ENCODE measurements at regions not wholly inside any gene's neighbourhood (a gene's known extent, or its start where the extent isn't known, plus 50 kb on each side); places are given as distances from the start of the nearest gene placed in this dataset.

GRCh38 chr2:10221443-10221842 is 81.3 kb upstream of the HPCAL1 start:
- no peaks in the 10 kb centered on the region for H3K36me3 Mint-ChIP-seq (ENCODE audit: insufficient read depth)
- peaks cover 36% of the 10 kb centered on the region for H3K27me3 Mint-ChIP-seq
- no peak for TF ChIP-seq CTCF (IDR thresholded peaks at IDR 0.05; ENCODE audit: unreplicated experiment)
- H3K9me3 Mint-ChIP-seq (ENCODE audit: low read depth), result no peaks in the 10 kb centered on the region
- DNase-seq (ENCODE audit: low spot score, unreplicated experiment), result no peak
- H3K27ac Mint-ChIP-seq, result no peak overlapping the region
- peaks cover 22% of the 10 kb centered on the region for H3K4me1 Mint-ChIP-seq (ENCODE audit: low read depth)
- no peak overlapping the region for H3K4me3 Mint-ChIP-seq (ENCODE audit: low read depth)

GRCh38 chr2:10221976-10222870 is 80.5 kb upstream of the HPCAL1 start:
- no peak for DNase-seq (ENCODE audit: low spot score, unreplicated experiment)
- Mint-ChIP-seq H3K36me3 (ENCODE audit: insufficient read depth) (no peaks in the 10 kb centered on the region), H3K27me3 (peaks cover 29% of the 10 kb centered on the region), H3K4me3 (ENCODE audit: low read depth) (no peak overlapping the region), H3K9me3 (ENCODE audit: low read depth) (no peaks in the 10 kb centered on the region), H3K27ac (no peak overlapping the region), H3K4me1 (ENCODE audit: low read depth) (peaks cover 27% of the 10 kb centered on the region)
- no peak for TF ChIP-seq CTCF (IDR thresholded peaks at IDR 0.05; ENCODE audit: unreplicated experiment)

GRCh38 chr2:10223471-10223870 is 79.2 kb upstream of the HPCAL1 start:
- H3K27ac Mint-ChIP-seq, result no peak overlapping the region
- H3K4me3 Mint-ChIP-seq (ENCODE audit: low read depth), result no peak overlapping the region
- H3K4me1 Mint-ChIP-seq (ENCODE audit: low read depth), result peaks cover 38% of the 10 kb centered on the region
- DNase-seq (ENCODE audit: low spot score, unreplicated experiment), result no peak
- H3K36me3 Mint-ChIP-seq (ENCODE audit: insufficient read depth), result no peaks in the 10 kb centered on the region
- peaks cover 29% of the 10 kb centered on the region for H3K27me3 Mint-ChIP-seq
- no peaks in the 10 kb centered on the region for H3K9me3 Mint-ChIP-seq (ENCODE audit: low read depth)
- no peak for TF ChIP-seq CTCF (IDR thresholded peaks at IDR 0.05; ENCODE audit: unreplicated experiment)

- no peaks in the 10 kb centered on the region for H3K36me3 Mint-ChIP-seq (ENCODE audit: insufficient read depth)
- peaks cover 24% of the 10 kb centered on the region for H3K27me3 Mint-ChIP-seq
- no peaks in the 10 kb centered on the region for H3K9me3 Mint-ChIP-seq (ENCODE audit: low read depth)
- peaks cover 45% of the 10 kb centered on the region for H3K4me1 Mint-ChIP-seq (ENCODE audit: low read depth)
- DNase-seq (ENCODE audit: low spot score, unreplicated experiment), result no peak
- TF ChIP-seq CTCF (IDR thresholded peaks at IDR 0.05; ENCODE audit: unreplicated experiment), result no peak
- H3K27ac Mint-ChIP-seq, result no peak overlapping the region
- H3K4me3 Mint-ChIP-seq (ENCODE audit: low read depth), result no peak overlapping the region
Observed at GRCh38 chr2:10223932-10224720, 78.6 kb upstream of the HPCAL1 start.

GRCh38 chr2:10224734-10225133 is 78.0 kb upstream of the HPCAL1 start:
- TF ChIP-seq CTCF (IDR thresholded peaks at IDR 0.05; ENCODE audit: unreplicated experiment), result no peak
- Mint-ChIP-seq H3K27ac (peak overlapping the region; percentile 82), H3K27me3 (peaks cover 23% of the 10 kb centered on the region), H3K9me3 (ENCODE audit: low read depth) (no peaks in the 10 kb centered on the region), H3K36me3 (ENCODE audit: insufficient read depth) (no peaks in the 10 kb centered on the region), H3K4me3 (ENCODE audit: low read depth) (no peak overlapping the region), H3K4me1 (ENCODE audit: low read depth) (peaks cover 51% of the 10 kb centered on the region)
- DNase-seq (ENCODE audit: low spot score, unreplicated experiment), result no peak

Data from progenitor cell of endocrine pancreas (in vitro differentiated cells).